GM11168 (cell line): ENCODE measurements at regions not wholly inside any gene's neighbourhood (a gene's known extent, or its start where the extent isn't known, plus 50 kb on each side); places are given as distances from the start of the nearest gene placed in this dataset.

Experiments used
- in situ Hi-C: fragments of 300-500 bp; cut with MboI; formaldehyde crosslinking; loops from one replicate; pipeline ENCODE4 v1.12.0; 2022; ENCODE audit warnings: low sequenced_read_pairs; ENCODE audit not compliant: unreplicated experiment

DNA sequence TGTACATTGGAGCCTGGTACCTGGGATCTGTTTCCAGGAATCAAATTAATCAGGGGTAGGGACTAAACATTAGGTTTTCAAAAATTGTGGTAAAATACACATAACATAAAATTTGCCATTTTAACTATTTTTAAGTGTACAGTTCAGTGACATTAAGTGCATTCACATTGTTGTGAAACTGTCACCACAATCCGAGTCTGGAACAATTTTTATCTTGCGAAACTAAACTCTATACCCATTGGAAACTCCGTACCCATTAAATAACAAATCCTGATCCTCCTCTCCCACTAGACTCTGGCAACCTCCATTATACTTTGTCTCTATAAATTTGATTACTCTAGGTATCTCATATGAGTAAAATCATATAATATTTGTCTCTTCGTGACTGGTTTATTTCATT, 486.2 kb downstream of the GADD45G start:
- in situ Hi-C loops = no loop called here

DNA sequence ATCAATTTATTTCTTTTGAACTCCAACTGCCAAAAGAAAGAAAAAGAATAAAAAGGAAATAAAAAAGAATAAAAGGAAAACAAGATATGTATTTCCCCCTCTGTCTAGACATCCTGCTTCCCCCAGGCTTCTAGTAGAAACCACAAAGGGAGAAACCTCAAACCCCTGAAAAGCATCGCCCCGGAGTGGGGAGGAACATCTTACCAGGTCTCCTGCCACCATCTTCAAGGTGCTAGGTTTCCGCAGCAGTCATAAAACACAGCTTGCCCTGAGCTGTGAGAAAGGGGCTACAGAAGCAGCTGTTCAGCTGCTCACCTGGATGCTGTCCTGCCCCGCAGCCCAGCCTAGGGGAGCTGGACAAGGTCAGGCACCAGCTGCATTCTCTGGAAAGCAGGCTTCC, 487.7 kb downstream of the GADD45G start:
- in situ Hi-C loops = no loop called here

DNA sequence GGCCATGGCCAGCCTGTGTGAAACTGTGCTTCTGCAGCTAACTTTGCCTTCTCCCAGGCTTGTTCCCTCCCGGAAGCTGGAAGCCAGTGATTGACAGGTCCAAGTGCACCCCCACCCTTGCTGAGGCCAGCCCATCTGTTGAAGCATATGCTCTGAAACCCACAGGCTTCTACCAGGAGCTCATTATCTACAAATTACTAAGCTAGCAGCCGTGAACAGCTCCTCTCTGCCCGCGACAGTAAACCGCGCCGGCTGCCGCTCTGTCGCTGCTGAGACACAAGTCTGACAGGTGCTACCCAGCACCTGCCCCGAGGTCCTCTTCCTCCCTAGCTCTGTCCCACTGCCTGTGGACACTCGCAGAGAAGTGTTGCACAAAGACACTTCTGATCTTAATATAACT, 490.9 kb downstream of the GADD45G start:
- in situ Hi-C loops = no loop called here

DNA sequence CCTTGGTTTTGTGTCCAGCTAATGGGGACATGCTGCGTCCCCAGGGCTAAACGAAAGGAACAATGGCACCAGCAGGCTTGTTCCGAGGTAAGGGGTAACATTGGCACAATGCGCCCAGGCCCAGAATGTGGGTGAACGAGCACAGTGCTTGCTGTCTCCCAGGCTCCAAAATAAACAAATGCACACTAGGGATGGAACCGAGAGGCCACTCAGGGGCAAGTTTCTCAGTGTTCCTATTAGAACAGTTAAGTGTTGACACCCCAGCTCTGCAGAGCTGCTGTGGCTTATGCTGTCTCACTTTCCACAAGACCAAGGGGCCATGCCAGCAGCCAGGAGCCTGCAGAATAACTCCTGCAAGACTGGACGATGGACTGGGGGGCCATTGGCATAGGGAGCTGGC, 492.4 kb downstream of the GADD45G start:
- in situ Hi-C loops = no loop called here

DNA sequence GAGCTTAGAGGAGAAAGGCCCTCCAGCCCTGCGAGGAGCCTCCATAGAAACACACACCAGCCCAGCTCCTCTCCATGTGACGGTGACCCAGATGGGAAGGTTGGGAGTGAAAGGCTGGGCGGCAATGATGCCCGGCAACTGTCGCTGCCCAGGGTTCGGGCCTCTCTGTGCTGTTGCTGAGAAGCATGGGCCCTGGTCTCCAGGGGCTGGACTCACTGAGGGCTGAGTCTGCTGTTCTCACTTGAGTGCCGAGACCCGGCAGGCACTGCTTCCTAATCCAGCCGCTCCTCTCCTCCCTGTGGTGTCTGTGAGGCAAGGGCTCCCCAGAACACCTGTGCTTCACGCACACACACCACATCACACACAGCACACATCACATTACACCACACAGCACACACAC, 493.6 kb downstream of the GADD45G start:
- in situ Hi-C loops = no loop called here

DNA sequence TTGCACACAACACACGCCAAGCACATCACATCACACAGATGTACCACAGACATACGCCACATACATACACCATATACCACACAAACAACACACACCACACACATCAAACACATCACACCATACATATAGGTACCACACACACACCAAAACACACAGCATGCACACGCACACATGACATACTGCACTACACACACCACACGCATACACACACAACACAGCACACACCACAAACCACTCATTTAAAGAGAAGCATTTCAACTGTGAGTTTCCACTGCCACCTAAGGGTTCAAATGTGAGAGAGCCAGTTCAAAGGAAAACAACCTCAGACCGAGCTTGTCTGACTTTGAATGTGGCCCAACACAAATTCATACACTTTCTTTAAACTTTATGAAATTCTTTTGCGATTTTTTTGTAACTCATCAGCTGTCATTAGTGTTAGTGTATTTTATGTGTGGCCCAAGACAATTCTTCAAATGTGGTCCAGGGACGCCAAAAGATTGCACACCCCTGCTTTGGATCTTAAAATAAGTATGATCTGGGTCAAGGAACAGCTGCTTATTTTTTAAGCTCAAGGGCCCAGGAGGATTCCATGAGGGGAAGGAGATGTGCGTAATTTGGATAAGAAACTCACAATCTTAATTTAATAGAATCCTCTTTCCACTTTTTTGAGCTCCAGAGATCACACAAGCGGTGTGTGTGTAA, 494.6 kb downstream of the GADD45G start:
- in situ Hi-C loops = no loop called here

DNA sequence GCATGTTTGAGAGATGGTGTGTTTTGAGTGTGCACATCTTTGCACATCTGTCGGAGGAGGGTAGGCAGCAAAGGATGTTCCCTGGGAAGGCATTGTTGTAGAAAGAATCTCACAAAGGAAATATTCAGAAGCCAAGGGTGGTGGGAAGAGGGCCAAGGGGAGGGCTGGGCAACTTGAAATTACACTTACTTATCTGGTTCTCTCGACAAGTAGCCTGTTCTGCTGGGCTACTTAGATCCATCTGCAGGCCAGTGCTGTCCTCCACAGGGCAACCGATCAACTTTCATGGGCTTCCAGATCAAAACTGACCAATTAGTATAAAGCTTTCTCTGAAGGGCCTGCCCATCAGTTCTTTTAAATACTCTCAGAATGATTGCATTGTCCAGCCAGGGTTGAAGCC, 495.2 kb downstream of the GADD45G start:
- in situ Hi-C loops = loop anchor here (5.0 kb wide), 1 partner anchor 493 kb away; the partner anchor contains the start of gene GADD45G

DNA sequence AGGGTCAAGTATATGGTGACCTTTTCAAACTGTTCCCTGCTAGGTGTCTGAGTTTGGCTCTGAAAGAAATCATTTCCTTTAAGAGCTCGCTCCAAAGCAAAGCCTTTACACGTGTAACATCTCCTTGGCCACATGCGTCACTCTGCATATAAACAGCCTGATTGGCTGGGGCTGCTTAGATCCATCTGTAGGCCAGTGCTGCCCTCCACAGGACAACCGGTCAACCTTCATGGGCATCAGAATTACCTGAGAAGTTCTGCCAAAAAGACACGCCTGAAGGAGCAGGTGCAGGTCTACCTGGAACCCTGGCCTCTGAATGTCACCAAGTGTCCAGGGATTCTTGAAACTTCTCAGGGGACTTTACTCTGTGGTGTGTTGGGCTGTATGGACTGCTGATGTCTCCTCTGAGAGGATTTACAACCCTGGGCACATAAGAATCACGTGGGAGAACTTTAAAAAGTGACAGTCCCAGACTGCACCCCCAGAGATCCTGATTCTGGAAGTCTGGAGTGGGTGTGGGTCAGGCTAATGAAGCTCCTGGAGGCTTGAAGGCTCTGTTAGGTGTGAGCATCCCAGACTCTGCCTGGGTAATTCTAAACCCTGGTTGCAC, 497.6 kb downstream of the GADD45G start:
- in situ Hi-C loops = loop anchor here (5.0 kb wide), 1 partner anchor 495 kb away; the partner anchor contains the start of gene GADD45G

DNA sequence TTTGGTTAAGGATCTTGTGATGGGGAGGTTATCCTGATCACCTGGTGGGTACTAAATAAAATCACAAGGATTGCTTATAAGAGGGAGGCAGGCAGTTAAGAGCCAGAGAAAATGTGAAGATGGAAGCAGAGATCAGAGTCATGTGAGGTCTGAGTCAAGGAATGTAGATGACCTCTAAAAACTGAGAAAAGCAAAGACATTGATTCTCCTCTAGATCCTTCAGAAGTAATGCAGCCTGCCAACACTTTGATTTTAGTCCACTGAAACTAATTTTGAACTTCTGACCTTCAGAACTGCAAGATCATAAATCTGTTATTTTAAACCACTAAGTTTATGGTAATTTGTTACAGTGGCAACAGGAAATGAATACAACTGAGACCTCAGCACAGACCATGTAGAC, 499.0 kb downstream of the GADD45G start:
- in situ Hi-C loops = loop anchor here (5.0 kb wide), 1 partner anchor 496 kb away; the partner anchor contains the start of gene GADD45G

DNA sequence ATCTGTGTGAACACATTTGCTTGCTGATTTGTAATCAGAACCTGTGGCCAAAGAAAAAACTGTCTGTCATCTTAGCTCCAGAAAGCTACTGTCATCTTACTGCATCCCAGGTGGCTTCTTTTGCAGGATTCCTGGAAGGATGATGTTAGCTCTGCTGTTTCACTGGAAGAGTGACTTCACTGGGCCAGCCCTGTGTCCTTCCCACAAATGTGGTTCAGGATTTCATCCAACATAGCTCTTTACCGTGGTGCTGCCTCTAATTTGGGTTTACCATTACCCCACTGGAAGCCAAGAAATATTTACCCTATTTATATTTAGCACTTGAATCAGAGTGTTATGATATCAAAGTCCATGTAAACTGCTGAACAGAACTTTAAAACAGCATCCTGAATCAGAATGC, 501.0 kb downstream of the GADD45G start:
- in situ Hi-C loops = no loop called here

DNA sequence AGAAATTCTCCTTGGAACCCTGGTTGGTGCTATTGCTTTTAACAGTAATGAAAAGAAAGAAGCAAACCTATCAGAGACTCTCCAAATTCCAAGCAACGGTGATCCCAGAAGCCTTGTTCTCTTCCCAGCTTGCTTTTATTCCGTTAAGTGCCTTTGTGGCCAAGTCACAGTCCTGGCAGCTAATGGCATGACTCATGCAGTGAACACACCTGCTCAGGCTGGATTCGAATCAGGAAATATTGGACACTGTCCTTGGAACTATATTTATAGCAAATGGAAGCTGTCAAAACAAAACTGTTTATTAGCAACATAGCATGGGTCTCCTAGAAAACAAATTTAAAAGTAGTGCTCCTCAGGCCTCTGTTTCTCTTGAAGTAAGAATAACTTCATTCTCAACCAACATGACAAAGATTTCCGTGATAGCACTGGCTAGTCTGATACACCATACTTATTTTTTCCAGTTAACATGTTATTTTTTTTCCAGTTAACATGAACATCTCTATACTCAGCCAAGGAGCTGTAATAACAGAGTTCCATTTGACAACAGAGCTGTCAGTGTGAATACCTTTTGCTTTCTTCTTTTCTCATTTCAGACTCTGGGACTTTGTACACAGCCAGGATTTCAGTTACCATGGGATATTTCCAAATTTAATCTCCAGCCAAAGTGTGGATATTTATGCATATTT, 502.4 kb downstream of the GADD45G start:
- in situ Hi-C loops = no loop called here

DNA sequence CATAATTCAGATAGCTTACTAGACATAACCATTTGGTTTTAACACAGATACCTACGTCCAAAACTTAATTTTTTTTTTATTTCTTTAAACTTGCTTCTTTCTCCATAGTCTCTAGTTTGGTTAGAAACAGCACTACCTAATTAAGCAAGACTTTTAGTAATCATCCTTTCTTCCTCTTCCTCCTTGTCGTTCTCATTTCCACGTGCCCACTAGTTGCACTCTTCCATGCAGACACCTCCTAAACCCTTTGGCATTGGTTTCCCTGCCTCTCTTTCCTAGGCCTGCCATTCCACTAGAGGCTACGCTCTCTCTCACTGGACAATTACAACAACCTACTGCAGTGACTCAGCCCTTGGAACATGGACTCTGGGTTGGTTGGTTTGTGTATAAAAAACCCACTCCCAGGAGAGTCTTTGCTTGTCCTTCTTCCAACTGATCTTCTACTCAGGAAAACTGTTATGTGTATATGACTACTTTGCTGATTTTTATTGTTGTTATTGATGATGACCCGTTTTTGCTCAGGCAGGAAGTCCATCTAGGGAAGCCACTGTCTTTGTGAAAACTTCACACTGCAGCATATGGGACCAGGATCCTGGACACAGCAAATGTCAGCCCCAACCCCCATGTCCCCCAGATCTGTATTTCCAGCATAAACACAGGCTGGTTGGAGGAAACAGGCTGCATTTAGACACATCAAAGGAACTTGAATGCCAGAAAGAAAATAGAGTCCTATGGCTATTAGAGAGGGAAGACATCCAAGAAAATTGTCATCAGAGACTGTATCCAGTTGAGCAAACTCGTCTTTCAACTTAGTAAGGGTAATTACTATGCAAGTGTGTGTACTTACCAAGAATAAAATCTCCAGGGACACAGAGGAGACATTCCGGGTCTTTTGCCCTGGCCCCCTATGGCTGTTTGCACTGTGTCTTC, 503.2 kb downstream of the GADD45G start:
- in situ Hi-C loops = no loop called here

DNA sequence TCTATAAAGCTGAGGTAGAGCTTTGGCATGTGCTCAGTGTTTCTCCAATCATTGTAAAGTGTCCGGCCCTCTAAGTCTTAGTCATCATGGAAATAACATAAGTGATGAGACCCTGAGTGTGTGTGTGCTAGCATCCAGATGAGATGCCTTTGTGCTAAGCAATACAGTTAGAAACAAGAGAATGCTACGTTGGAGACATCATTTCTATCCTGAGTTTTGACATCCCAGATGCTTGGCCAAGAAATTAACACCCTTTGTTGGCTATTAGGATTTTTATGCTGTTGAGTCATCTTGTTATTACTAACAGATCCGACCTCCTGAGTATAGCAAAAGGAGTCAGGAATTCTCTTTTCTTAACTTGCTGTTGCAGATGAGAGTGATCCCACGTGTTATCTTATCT, 508.0 kb downstream of the GADD45G start:
- in situ Hi-C loops = no loop called here

DNA sequence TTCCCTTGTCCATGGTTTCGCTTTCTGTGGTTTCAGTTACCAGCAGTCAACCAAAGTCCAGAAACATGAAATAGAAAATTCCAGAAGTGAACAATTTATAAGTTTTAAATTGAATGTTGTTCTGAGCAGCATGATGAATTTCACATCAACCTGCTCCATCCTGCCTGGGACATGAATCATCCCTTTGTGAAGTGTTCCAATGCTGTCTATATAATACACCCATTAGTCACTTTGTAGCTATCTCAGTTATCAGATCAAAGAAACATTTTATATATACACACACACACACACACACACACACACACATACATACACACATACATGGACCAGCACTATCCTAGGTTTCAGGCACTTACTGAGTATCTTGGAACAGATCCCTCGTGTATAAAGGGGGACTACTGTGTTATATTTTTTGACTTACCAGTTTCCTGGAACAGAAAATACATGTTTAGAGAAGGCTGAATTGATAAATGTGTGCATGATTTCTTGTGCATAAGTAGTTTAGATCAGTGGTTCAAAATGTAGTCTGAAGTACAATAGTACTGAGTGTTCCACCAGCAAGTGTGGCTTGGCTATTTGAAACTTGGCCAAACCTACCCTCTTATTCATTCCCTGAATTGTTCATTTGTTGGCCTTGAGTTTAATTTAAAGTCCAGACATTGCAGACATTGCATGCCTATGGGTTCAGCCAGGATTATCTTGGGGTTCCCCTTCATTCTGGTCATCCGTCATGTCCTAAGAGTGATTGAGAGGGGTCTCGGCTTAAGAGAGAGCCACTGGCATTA, 510.0 kb downstream of the GADD45G start:
- in situ Hi-C loops = no loop called here

DNA sequence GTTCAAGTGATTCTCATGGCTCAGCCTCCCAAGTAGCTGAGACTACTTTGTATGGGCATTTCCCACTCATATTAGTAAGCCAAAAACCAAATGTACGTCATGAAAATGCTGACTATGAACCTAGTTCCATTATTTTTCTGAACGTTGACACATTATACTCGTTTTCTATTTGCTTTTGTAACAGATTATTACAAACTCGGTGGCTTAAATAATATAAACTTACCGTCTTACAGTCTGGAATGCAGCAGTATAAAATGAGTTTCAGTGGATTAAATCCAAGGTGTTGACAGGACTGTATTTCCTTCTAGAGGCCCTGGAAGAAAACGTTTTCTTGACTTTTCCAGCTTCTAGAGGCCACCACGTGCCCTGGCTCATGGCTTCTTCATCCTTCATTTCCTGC, 517.0 kb downstream of the GADD45G start:
- in situ Hi-C loops = no loop called here

DNA sequence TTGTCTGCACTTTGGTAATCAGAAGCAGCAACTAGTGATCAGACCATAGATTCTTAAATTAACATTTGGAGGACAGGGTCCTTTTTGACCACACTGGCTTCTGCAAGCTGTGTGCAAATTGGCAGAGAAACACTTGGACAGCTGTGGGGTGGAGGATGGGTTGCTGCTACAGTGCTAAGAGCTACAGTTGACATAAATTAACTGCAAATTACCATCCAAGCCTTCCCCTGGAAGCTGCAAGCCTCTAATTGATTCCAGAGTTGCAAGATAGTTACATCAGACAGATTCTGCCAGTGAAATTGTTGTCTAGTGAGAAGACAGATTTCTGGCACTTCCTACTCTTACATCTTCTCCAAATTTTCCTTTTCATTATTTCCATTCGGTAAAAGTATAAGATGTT, 517.7 kb downstream of the DIRAS2 start:
- in situ Hi-C loops = no loop called here

DNA sequence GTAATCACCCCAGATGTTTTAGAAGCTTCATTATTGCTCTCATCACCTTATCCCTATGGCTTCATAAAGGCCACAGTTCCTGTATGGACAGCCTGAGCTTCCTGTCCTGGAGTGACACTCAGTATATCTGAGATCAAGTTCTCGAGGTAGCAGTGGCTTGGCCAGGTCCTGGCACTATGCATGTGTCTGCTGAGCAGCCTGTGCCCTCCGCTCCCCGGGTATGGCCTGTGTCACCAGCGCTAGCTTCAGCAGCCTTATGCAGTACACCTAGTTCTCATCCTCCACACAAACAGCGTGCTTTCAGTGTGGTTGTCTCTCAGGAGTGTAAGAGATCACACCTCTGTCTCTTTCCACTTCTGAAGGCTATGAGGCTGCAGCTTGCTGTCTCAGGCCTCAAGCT, 514.7 kb downstream of the DIRAS2 start:
- in situ Hi-C loops = no loop called here

DNA sequence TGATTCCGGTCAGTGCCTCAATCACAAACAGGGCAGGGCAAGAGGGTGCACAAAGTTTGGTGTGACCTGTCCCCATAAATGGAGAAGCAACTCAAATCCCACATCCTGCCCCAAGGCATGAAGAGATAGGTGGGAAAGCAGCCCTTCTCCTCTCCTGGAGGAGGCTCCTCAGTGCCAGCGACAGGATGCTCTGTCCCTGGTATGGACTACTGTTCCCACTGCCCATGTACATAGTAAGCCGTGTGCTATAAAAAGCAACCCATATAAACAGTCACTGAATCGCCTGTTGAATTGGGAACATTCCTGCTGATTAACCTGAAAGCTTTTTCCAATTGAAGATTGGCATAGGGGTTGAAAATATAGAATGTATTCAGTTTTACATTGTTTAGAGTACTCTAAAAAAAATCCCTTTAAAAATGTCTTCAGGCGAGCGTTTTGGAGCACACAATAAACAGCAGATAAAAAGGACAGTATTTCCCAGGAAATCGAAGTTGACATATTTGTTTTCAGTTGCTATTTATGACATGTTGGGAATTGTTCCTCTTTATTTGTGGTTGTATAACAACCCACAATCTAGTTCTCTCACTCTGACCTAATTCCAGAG, 513.9 kb downstream of the DIRAS2 start:
- in situ Hi-C loops = no loop called here

DNA sequence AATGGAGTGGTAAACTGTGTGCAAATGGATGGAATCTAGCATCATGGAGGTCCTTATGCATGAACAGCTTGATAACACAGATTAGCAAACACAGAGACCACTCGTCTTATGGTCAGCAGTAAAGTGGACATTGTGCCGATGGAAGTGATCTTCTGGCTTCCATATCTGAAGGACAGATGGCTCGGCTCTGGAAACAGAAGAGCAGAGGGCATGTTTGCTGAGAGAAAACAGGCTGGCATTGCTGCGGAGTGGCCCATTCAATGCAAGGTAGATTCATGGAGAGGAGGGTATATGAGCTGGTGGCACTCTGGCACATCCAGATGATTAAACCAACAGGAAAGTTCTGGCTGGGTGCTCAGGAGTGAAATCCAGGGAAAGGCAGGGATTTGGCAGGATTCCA, 513.2 kb downstream of the DIRAS2 start:
- in situ Hi-C loops = no loop called here
